ENCODE measurements at regions not wholly inside any gene's neighbourhood (a gene's known extent, or its start where the extent isn't known, plus 50 kb on each side); places are given as distances from the start of the nearest gene placed in this dataset.

GRCh38 chr6:130769861-130770260, 57.3 kb upstream of the SMLR1 start:
- no peak for TF ChIP-seq SIN3A (IDR thresholded peaks at IDR 0.05; ENCODE audit: borderline replicate concordance, insufficient read depth, low read length)
- TF ChIP-seq REST (IDR thresholded peaks at IDR 0.05; ENCODE audit: insufficient read depth in 1 of 2, low read depth in 2 of 2, low read length in 2 of 2): no peak

All from PFSK-1 (cell line).